ENCODE measurements at regions not wholly inside any gene's neighbourhood (a gene's known extent, or its start where the extent isn't known, plus 50 kb on each side); places are given as distances from the start of the nearest gene placed in this dataset.

GRCh38 chr12:65556676-65557437 is 267.4 kb upstream of the HMGA2 start:
- peak; percentile 93 for DNase-seq

DNA sequence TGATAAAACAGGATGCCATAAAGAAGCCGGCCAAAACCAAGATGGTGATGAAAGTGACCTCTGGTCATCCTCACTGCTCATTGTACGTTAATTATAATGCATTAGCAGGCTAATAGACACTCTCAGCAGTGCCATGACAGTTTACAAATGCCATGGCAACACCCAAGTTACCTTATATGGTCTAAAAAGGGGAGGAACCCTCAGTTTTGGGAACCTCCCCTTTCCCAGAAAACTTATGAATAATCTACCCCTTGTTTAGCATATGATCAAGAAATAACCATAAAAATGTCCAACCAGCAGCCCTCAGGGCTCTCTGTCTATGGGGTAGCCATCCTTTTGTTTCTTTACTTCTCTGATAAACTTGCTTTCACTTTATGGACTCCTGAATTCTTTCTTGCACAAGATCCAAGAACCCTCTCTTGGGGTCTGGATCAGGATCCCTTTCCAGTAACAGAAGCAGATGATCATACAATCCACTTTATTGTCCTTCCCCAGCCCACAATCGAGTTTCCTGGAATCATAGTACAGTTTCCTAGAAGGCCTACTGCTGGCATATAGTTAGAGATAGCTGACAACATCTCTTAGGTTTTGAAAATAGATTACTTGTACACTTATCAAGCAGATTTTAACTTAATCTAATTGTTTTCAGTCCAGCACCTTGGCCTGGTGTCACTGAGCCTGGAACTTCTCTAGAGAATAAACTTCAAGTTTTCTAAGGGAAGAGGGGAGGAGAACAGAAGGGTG is 266.7 kb upstream of the HMGA2 start:
- DNase-seq: no peak

DNA sequence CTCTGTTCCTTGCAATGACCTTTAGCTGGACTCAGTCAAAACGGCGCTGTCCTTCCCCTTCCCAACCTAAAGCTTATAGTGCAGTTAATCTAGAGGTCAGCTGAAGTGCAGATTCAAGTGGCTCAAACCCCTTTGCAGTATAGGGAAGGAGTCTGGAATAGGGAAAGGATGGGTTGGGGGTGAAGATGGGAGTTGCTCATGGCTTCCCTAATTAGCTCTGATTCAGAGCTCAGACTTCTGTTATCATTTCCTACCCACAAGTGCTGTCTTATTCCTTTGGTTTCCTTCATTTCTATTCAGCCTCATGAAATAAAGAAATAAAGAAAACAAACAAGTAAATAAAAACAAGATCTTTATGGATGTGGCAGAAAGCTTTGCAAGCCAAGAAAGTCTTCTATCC is 264.0 kb upstream of the HMGA2 start:
- DNase-seq: no peak

DNA sequence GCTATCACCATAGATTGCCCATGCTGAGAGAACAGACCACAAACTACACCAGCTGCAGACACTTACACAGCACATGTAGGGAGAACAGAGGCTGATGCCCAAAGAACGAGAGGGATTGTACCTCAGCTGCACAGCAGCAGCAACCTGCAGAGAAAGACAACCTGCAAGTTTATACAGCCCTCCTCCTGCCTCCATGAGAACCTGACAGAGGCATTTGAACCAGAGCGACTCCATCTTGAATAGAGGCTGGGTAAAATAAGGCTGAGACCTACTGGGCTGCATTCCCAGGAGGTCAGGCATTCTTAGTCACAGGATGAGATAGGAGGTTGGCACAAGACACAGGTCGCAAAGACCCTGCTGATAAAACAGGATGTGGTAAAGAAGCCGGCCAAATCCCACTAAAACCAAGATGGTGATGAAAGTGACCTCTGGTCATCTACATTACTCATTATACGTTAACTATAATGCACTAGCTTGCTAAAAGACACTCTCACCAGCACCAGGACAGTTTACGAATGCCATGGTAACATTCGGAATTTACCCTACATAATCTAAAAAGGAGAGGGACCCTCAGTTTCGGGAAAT is 262.4 kb upstream of the HMGA2 start:
- DNase-seq: no peak

DNA sequence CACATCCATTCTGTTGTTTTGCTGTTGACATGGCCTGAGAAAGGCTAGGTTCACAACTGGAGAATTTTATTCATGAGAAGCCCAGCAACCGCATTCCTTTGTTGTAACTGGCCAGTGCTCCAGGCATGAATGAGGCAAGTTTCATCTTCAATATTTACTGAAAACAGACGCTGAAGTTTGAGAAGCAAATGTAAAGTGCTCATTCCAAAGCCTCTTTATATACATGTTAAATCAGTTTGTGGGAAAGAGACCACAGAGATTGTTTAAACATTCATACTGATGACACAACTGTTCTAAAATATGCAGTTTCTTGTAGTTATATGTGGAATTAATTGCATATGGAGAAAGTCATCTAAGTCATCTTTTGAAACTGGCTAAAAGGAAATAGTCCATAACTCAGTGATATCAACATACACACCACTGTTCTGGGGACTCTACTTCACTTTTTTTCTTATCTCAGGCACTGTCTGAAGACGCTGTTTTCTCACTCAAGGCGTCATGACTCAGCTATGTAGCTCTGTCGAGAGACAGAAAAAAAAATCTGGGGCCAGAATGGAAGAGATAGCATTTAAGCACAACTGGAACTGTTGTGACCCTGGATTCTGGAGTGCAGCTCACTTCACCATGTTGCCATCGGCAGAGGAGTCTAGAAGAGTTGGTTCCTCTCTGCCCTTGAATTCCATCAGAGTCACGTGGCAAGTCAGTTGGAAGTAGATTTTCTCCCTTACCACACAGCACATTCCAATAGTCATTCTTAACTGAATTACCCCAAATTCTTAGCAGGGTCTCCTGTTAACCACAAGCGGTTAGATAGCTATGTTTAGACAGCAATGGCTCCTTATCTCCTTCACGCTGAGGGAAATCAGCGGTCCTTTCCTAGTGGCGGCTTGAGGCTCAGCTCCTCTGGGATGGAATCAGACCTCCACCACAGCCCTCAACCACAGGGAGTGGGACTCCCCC is 258.4 kb upstream of the HMGA2 start:
- DNase-seq: no peak

- DNase-seq: no peak
These were observed 257.5 kb upstream of the HMGA2 start for GRCh38 chr12:65566751-65567150.

- peak; percentile 42 for DNase-seq
These were observed 256.5 kb upstream of the HMGA2 start for GRCh38 chr12:65567820-65568219.

GRCh38 chr12:65568517-65568916 is 255.8 kb upstream of the HMGA2 start:
- peak; percentile 87 for DNase-seq

DNA sequence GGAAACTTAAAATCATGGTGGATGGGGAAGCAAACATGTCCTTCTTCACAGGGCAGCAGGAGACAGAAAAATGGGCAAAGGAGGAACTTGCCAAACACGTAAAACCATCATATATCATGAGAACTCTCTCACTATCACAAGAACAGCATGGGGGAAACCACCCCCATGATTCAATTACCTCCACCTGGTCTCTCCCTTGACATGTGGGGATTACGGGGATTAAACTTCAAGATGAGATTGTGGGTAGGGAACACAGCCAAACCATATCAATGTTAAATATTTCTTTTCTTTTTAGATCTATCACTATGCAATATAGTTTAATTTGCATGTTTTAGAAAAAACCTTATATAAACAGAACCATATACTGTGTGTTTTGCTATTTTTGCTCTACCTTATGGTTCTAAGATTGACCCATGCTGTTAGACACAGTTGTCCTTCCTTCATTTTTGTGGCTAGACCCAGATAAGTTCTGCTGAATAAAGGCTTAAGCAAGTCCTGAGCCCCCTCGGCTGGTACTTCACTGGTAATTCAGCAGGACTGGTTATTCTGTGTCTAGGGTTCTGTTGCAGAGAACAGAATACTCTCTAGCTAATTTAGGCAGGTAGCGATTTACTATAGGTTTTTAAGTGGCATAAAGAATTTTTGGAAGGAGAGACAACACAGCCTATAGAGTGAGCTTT is 253.7 kb upstream of the HMGA2 start:
- no peak for DNase-seq

- no peak for DNase-seq
These were observed 249.4 kb upstream of the HMGA2 start for GRCh38 chr12:65574867-65575266.

GRCh38 chr12:65584016-65584415 is 240.3 kb upstream of the HMGA2 start:
- no peak for DNase-seq

GRCh38 chr12:65585648-65586602 is 238.4 kb upstream of the HMGA2 start:
- DNase-seq: peak; percentile 50

DNA sequence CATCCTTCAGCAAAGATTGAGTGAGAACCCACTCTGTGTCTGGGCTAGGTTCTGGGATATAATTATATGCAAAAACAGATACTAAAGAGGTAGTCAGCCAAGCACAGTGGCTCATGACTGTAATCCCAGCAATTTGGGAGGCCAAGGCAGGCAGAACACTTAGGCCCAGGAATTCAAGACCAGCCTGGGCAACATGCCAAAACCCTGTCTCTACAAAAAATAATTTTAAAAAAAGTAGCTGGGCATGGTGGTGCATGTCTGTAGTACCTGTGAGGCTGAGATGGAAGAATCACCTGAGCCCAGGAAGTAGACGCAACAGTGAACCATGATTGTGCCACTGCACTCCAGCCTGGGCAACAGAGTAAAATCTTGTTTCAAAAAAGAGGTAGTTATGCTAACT is 237.5 kb upstream of the HMGA2 start:
- no peak for DNase-seq

- DNase-seq: peak; percentile 75
These were observed 234.0 kb upstream of the HMGA2 start for GRCh38 chr12:65590318-65590717.

DNA sequence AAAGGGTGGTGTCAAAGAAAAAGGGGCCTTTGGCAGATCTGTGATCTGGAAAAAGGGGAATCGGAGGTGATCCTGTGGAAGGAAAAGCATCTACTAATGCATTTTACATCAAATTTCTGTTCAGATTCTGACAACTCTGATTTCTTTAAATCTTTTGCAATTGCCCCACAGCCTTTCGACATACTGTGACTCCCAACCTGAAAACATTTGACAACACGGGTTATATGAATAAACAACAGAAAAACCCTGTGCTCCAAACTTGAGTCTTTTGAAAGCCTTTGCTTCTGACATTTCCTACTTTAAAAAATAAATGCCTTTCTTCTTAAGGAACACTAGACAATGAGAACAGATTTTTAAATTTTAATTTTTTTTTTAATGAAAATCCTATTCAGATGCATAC is 231.9 kb upstream of the HMGA2 start:
- DNase-seq: no peak

- no peak for DNase-seq
These were observed 231.0 kb upstream of the HMGA2 start for GRCh38 chr12:65593239-65593701.

DNA sequence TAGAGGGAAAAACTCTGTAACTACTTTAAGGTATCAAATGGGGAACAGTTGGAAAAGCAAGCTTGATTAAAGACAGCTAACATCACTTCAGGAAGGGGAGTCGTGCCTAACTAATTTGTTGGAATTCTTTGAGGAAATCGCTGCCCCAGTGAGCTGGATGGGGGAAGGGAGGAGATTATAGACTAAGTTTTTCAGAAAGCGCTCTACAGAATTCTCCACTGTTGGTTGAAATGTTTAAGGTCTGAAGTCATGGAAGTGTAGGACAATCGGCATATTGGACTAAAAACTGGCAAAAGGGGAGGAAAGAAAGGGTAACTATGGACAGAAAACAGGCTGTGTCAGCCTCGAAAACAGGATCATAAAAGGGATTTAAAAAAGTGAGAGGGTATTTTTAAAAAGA is 229.9 kb upstream of the HMGA2 start:
- peak; percentile 57 for DNase-seq

- DNase-seq: no peak
These were observed 229.2 kb upstream of the HMGA2 start for GRCh38 chr12:65595016-65595560.

- DNase-seq: no peak
These were observed 227.7 kb upstream of the HMGA2 start for GRCh38 chr12:65596514-65597091.

- DNase-seq: no peak
These were observed 226.8 kb upstream of the HMGA2 start for GRCh38 chr12:65597527-65597926.
